Smooth muscle cell (in vitro differentiated cells): ENCODE measurements at regions not wholly inside any gene's neighbourhood (a gene's known extent, or its start where the extent isn't known, plus 50 kb on each side); places are given as distances from the start of the nearest gene placed in this dataset.

Source experiments
- DNase-seq: peaks from one replicate; lab custom pipeline; 2025; ENCODE audit not compliant: unreplicated experiment; lab: John Stamatoyannopoulos, UW
- H2AFZ ChIP-seq: fragments of 200-600 bp; sonication (generic); 2 replicates; pipeline ENCODE4 v1.6.0; 2016; ENCODE audit warnings: antibody characterized with exemption, low read depth, mild to moderate bottlenecking
- H3F3A ChIP-seq: fragments of 200-600 bp; sonication (generic); 2 replicates; pipeline ENCODE4 v1.6.0; 2017; ENCODE audit warnings: antibody characterized with exemption, low read depth
- H3K27ac ChIP-seq: fragments of 200-600 bp; sonication (generic); 2 replicates; pipeline ENCODE4 v1.5.1; 2016; ENCODE audit warnings: low read depth, mild to moderate bottlenecking
- H3K27me3 ChIP-seq: fragments of 200-600 bp; sonication (generic); 2 replicates; pipeline ENCODE4 v1.6.1; 2016; ENCODE audit warnings: low read depth, mild to moderate bottlenecking
- H3K36me3 ChIP-seq: fragments of 200-600 bp; sonication (generic); 2 replicates; pipeline ENCODE4 v1.5.1; 2016; ENCODE audit warnings: low read depth
- H3K4me1 ChIP-seq: fragments of 200-600 bp; sonication (generic); 2 replicates; pipeline ENCODE4 v1.5.1; 2016; ENCODE audit warnings: low read depth
- H3K4me2 ChIP-seq: fragments of 200-600 bp; sonication (generic); 2 replicates; pipeline ENCODE4 v1.6.0; 2016; ENCODE audit warnings: mild to moderate bottlenecking
- H3K4me3 ChIP-seq: fragments of 200-600 bp; sonication (generic); 2 replicates; pipeline ENCODE4 v1.5.1; 2016; ENCODE audit warnings: mild to moderate bottlenecking
- H3K79me2 ChIP-seq: fragments of 200-600 bp; sonication (generic); 2 replicates; pipeline ENCODE4 v1.6.0; 2016; ENCODE audit warnings: low read depth, mild to moderate bottlenecking
- H3K9ac ChIP-seq: fragments of 200-600 bp; sonication (generic); 2 replicates; pipeline ENCODE4 v1.6.0; 2016; ENCODE audit warnings: low read depth
- H3K9me3 ChIP-seq: fragments of 200-600 bp; sonication (generic); replicated peaks from 2 replicates; pipeline ENCODE4 v1.5.1; 2016; ENCODE audit warnings: low read depth
- H4K20me1 ChIP-seq: fragments of 200-600 bp; sonication (generic); 2 replicates; pipeline ENCODE4 v1.6.0; 2016; ENCODE audit warnings: low read depth
- WGBS: methylation state at CpG from one replicate; pipeline ENCODE4 v1.1.7; 2016; ENCODE audit warnings: low lambda C conversion rate; 5-methylcytosine and 5-hydroxymethylcytosine counted together
- TF ChIP-seq, protein P1 (sequence below): fragments of 200-600 bp; sonication (generic); IDR thresholded peaks from 2 replicates; pipeline ENCODE4 v1.5.1; 2017; ENCODE audit warnings: borderline replicate concordance, mild to moderate bottlenecking, antibody characterized with exemption; ENCODE audit not compliant: insufficient read depth, poor library complexity, severe bottlenecking

GRCh38 chr14:75343911-75344310 is 65.3 kb downstream of the FOS start:
- TF ChIP-seq, protein P1, sequence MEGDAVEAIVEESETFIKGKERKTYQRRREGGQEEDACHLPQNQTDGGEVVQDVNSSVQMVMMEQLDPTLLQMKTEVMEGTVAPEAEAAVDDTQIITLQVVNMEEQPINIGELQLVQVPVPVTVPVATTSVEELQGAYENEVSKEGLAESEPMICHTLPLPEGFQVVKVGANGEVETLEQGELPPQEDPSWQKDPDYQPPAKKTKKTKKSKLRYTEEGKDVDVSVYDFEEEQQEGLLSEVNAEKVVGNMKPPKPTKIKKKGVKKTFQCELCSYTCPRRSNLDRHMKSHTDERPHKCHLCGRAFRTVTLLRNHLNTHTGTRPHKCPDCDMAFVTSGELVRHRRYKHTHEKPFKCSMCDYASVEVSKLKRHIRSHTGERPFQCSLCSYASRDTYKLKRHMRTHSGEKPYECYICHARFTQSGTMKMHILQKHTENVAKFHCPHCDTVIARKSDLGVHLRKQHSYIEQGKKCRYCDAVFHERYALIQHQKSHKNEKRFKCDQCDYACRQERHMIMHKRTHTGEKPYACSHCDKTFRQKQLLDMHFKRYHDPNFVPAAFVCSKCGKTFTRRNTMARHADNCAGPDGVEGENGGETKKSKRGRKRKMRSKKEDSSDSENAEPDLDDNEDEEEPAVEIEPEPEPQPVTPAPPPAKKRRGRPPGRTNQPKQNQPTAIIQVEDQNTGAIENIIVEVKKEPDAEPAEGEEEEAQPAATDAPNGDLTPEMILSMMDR, result no peak
- H3K9ac ChIP-seq, result no peak overlapping the region
- WGBS, result 93% methylated on average over 2 of the region's 2 CpGs
- no peak overlapping the region for H3K27ac ChIP-seq
- no peak overlapping the region for H2AFZ ChIP-seq
- H3K9me3 ChIP-seq, result no peaks in the 10 kb centered on the region
- no peaks in the 10 kb centered on the region for H3K27me3 ChIP-seq
- H3K4me2 ChIP-seq, result no peak overlapping the region
- no peaks in the 10 kb centered on the region for H3K4me1 ChIP-seq
- no peaks in the 10 kb centered on the region for H4K20me1 ChIP-seq
- DNase-seq, result no peak
- no peaks in the 10 kb centered on the region for H3K36me3 ChIP-seq
- H3K4me3 ChIP-seq, result no peak overlapping the region
- no peaks in the 10 kb centered on the region for H3F3A ChIP-seq
- no peaks in the 10 kb centered on the region for H3K79me2 ChIP-seq

GRCh38 chr14:75344411-75344810 is 65.8 kb downstream of the FOS start:
- no peaks in the 10 kb centered on the region for H3F3A ChIP-seq
- WGBS, result 77% methylated on average over 2 of the region's 2 CpGs
- TF ChIP-seq, protein P1, result no peak
- no peaks in the 10 kb centered on the region for H3K79me2 ChIP-seq
- H3K9ac ChIP-seq, result no peak overlapping the region
- H4K20me1 ChIP-seq, result no peaks in the 10 kb centered on the region
- H2AFZ ChIP-seq, result no peak overlapping the region
- no peak for DNase-seq
- no peaks in the 10 kb centered on the region for H3K9me3 ChIP-seq
- H3K27me3 ChIP-seq, result no peaks in the 10 kb centered on the region
- no peak overlapping the region for H3K4me3 ChIP-seq
- no peaks in the 10 kb centered on the region for H3K4me1 ChIP-seq
- H3K27ac ChIP-seq, result no peak overlapping the region
- H3K36me3 ChIP-seq, result no peaks in the 10 kb centered on the region
- H3K4me2 ChIP-seq, result no peak overlapping the region

DNA sequence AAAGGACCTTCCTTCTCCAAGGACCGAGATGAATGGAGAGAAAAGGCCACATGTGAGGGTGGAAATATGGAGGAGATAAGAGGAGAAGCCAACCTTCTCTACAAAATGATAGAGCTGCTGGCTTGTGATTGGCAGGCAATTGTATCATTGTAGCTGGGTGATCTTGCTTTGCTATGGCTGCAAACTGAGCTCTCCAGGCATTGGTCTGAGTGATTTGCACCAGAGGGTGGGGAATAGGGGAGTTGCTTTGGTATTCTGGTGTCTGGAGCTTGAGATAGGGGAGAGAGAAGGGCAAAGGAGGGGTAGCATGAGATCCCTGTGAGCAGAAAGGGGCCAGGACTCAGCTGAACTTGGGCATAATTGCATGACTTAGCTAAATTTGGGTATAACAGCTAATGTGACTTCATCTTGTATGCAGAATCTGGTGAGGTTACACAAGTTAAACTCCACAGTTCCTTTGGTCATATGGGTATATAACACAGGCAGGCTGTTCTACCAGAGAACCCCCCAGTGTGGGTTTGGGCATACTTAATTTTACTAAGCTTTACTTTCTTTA is 72.0 kb downstream of the FOS start:
- Histone ChIP-seq H3K27me3 (no peaks in the 10 kb centered on the region), H3F3A (no peaks in the 10 kb centered on the region), H3K27ac (no peak overlapping the region), H3K9ac (no peak overlapping the region), H3K36me3 (no peaks in the 10 kb centered on the region), H3K9me3 (no peaks in the 10 kb centered on the region), H3K4me1 (no peaks in the 10 kb centered on the region), H3K4me2 (no peak overlapping the region), H3K79me2 (no peaks in the 10 kb centered on the region), H2AFZ (no peak overlapping the region), H4K20me1 (no peaks in the 10 kb centered on the region), H3K4me3 (no peak overlapping the region)
- WGBS, result 89% methylated on average over 1 of the region's 1 CpG
- TF ChIP-seq, protein P1, result no peak
- no peak for DNase-seq

GRCh38 chr14:75359098-75359497 is 68.7 kb upstream of the JDP2 start:
- Histone ChIP-seq H3K4me1 (no peaks in the 10 kb centered on the region), H3K27ac (no peak overlapping the region), H3K4me2 (no peak overlapping the region), H3K36me3 (no peaks in the 10 kb centered on the region), H3K27me3 (peaks cover 9% of the 10 kb centered on the region), H3K4me3 (no peak overlapping the region), H3K9me3 (no peaks in the 10 kb centered on the region), H2AFZ (no peak overlapping the region), H3K79me2 (no peaks in the 10 kb centered on the region), H4K20me1 (no peaks in the 10 kb centered on the region), H3F3A (no peaks in the 10 kb centered on the region), H3K9ac (no peak overlapping the region)
- TF ChIP-seq, protein P1, result no peak
- DNase-seq, result no peak
- 90% methylated on average over 3 of the region's 3 CpGs for WGBS
